ACC112 (cell line): ENCODE measurements at regions not wholly inside any gene's neighbourhood (a gene's known extent, or its start where the extent isn't known, plus 50 kb on each side); places are given as distances from the start of the nearest gene placed in this dataset.

Source experiments
- H2AFZ ChIP-seq: fragments of 200-600 bp; sonication (generic); one replicate; pipeline ENCODE4 v1.6.0; 2017; ENCODE audit warnings: antibody characterized with exemption, low read length; ENCODE audit not compliant: unreplicated experiment
- H3K27ac ChIP-seq: fragments of 200-600 bp; sonication (generic); 2 replicates; pipeline ENCODE4 v1.5.1; 2014; ENCODE audit warnings: low read depth, mild to moderate bottlenecking, antibody characterized with exemption, low read length, moderate library complexity
- H3K27me3 ChIP-seq: fragments of 200-600 bp; sonication (generic); 2 replicates; pipeline ENCODE4 v1.6.1; 2014; ENCODE audit warnings: mild to moderate bottlenecking, antibody characterized with exemption, low read length, moderate library complexity, mixed read lengths; ENCODE audit not compliant: insufficient read depth
- H3K36me3 ChIP-seq: fragments of 200-600 bp; sonication (generic); 2 replicates; pipeline ENCODE4 v1.6.1; 2016; ENCODE audit warnings: mild to moderate bottlenecking, antibody characterized with exemption, low read length, moderate library complexity, mixed read lengths; ENCODE audit not compliant: insufficient read depth
- H3K4me1 ChIP-seq: fragments of 200-600 bp; sonication (generic); one replicate; pipeline ENCODE4 v1.6.1; 2016; ENCODE audit warnings: low read length, mixed read lengths; ENCODE audit not compliant: insufficient read depth, unreplicated experiment, control insufficient read depth
- H3K4me3 ChIP-seq: fragments of 200-600 bp; sonication (generic); 2 replicates; pipeline ENCODE4 v1.5.1; 2014; ENCODE audit warnings: mild to moderate bottlenecking, low read depth, low read length
- H3K79me2 ChIP-seq: fragments of 200-600 bp; sonication (generic); one replicate; pipeline ENCODE4 v1.6.0; 2016; ENCODE audit warnings: low read length; ENCODE audit not compliant: control insufficient read depth, unreplicated experiment, insufficient read depth

DNA sequence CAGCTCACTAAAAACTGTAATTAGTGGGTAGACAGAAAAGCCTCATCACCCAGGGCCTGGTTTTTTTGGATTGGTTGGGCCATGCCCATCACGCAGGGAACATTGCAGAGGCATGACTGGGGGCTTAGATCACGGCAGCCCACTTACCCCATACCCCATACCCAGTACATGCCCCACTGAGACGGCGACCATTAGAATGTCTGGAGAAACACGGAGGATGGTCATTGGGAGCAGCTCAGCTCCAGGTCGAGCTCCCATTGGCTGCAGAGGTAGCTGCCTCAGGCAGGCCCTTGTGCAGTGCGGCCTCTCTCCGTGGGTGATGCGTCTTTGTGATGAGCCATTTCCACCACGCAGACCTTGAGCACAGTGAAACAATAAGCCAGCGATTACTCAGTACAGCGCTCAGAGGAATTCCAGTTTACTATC lies 204.0 kb downstream of the GADD45G start:
- H3K4me1 ChIP-seq = no peaks in the 10 kb centered on the region
- no peak overlapping the region for H3K4me3 ChIP-seq
- H3K27me3 ChIP-seq = no peaks in the 10 kb centered on the region
- H3K79me2 ChIP-seq = no peaks in the 10 kb centered on the region
- H2AFZ ChIP-seq = no peak overlapping the region
- no peak overlapping the region for H3K27ac ChIP-seq
- no peaks in the 10 kb centered on the region for H3K36me3 ChIP-seq

GRCh38 chr9:89810431-89810830 lies 205.6 kb downstream of the GADD45G start:
- H3K79me2 ChIP-seq = no peaks in the 10 kb centered on the region
- no peaks in the 10 kb centered on the region for H3K36me3 ChIP-seq
- no peaks in the 10 kb centered on the region for H3K4me1 ChIP-seq
- H3K4me3 ChIP-seq = no peak overlapping the region
- no peak overlapping the region for H2AFZ ChIP-seq
- no peaks in the 10 kb centered on the region for H3K27me3 ChIP-seq
- no peak overlapping the region for H3K27ac ChIP-seq

GRCh38 chr9:89811356-89811755 lies 206.5 kb downstream of the GADD45G start:
- Histone ChIP-seq H3K4me3 (no peak overlapping the region), H2AFZ (no peak overlapping the region), H3K27ac (no peak overlapping the region), H3K79me2 (no peaks in the 10 kb centered on the region), H3K36me3 (no peaks in the 10 kb centered on the region), H3K4me1 (no peaks in the 10 kb centered on the region), H3K27me3 (no peaks in the 10 kb centered on the region)

- no peaks in the 10 kb centered on the region for H3K4me1 ChIP-seq
- no peaks in the 10 kb centered on the region for H3K36me3 ChIP-seq
- H3K4me3 ChIP-seq = no peak overlapping the region
- no peaks in the 10 kb centered on the region for H3K27me3 ChIP-seq
- H2AFZ ChIP-seq = no peak overlapping the region
- no peak overlapping the region for H3K27ac ChIP-seq
- H3K79me2 ChIP-seq = no peaks in the 10 kb centered on the region
Measured at GRCh38 chr9:89811886-89812450, 207.2 kb downstream of the GADD45G start.

DNA sequence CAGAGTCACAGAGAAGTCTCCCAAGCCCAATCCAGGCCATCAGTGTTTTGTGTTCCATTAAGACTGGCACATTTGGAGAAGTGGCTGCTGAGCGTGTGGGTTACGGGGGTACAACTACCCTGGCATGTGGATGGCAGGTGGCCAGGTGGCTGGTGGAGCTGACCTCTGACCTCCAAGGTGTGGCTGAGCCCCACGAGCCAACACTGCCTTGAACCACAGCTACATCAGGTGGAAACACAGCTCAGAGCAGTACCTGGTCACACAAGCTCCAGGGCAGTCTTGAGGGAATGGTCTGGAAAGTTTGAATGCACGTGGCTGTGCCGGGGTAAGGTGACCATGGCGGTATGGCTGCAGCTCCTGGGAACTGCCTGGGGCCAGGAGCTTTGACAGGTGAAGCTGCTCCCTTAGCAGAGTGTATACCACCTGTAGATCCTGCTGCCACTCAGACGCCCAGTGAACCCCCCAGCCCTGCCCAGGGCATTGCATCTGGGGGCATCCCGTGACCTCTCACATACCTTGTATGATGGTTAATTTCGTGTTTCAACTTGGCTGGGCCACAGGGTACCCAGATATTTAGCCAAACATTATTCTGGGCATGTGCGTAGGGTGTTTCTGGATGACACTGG lies 207.9 kb downstream of the GADD45G start:
- H3K36me3 ChIP-seq = no peaks in the 10 kb centered on the region
- no peak overlapping the region for H3K4me3 ChIP-seq
- no peak overlapping the region for H2AFZ ChIP-seq
- H3K79me2 ChIP-seq = no peaks in the 10 kb centered on the region
- no peaks in the 10 kb centered on the region for H3K4me1 ChIP-seq
- no peak overlapping the region for H3K27ac ChIP-seq
- H3K27me3 ChIP-seq = no peaks in the 10 kb centered on the region

DNA sequence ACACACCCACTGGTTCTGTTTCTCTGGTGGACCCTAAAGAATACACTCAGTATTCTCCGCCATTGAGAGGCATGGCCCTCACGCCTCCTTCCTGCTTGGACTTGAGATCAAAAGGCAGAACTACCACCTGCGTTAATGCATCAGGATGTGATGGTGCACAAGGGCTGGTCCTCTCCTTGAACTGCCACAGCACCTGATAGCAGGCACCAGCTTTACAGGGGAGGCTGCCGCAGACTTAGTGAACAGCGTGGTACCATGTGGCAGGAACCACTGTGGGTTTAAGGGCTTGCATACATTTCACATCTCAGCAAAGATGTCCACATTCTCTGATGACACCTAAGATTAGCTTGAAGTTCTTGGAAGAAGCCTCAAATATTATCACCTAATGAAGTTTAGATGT lies 208.7 kb downstream of the GADD45G start:
- Histone ChIP-seq H3K36me3 (no peaks in the 10 kb centered on the region), H3K79me2 (no peaks in the 10 kb centered on the region), H2AFZ (no peak overlapping the region)

GRCh38 chr9:89814340-89815040 lies 209.7 kb downstream of the GADD45G start:
- H2AFZ ChIP-seq = no peak overlapping the region
- no peaks in the 10 kb centered on the region for H3K79me2 ChIP-seq
- H3K4me1 ChIP-seq = no peaks in the 10 kb centered on the region
- H3K36me3 ChIP-seq = no peaks in the 10 kb centered on the region
- H3K4me3 ChIP-seq = no peak overlapping the region
- H3K27ac ChIP-seq = no peak overlapping the region
- no peaks in the 10 kb centered on the region for H3K27me3 ChIP-seq

More for the DNA sequence above, 208.7 kb downstream of the GADD45G start:
- Histone ChIP-seq H3K4me3 (no peak overlapping the region), H3K4me1 (no peaks in the 10 kb centered on the region), H3K27ac (no peak overlapping the region), H3K27me3 (no peaks in the 10 kb centered on the region)

- H3K79me2 ChIP-seq = no peaks in the 10 kb centered on the region
- H3K27ac ChIP-seq = no peak overlapping the region
- no peak overlapping the region for H2AFZ ChIP-seq
- H3K4me3 ChIP-seq = no peak overlapping the region
- no peaks in the 10 kb centered on the region for H3K4me1 ChIP-seq
- H3K36me3 ChIP-seq = no peaks in the 10 kb centered on the region
- H3K27me3 ChIP-seq = no peaks in the 10 kb centered on the region
Measured at GRCh38 chr9:89815061-89815902, 210.5 kb downstream of the GADD45G start.

GRCh38 chr9:89815903-89816573 lies 211.2 kb downstream of the GADD45G start:
- Histone ChIP-seq H3K4me1 (no peaks in the 10 kb centered on the region), H3K79me2 (no peaks in the 10 kb centered on the region), H2AFZ (no peak overlapping the region), H3K27ac (no peak overlapping the region), H3K27me3 (no peaks in the 10 kb centered on the region), H3K36me3 (no peaks in the 10 kb centered on the region), H3K4me3 (no peak overlapping the region)
